ENCODE measurements at regions not wholly inside any gene's neighbourhood (a gene's known extent, or its start where the extent isn't known, plus 50 kb on each side); places are given as distances from the start of the nearest gene placed in this dataset.

DNA sequence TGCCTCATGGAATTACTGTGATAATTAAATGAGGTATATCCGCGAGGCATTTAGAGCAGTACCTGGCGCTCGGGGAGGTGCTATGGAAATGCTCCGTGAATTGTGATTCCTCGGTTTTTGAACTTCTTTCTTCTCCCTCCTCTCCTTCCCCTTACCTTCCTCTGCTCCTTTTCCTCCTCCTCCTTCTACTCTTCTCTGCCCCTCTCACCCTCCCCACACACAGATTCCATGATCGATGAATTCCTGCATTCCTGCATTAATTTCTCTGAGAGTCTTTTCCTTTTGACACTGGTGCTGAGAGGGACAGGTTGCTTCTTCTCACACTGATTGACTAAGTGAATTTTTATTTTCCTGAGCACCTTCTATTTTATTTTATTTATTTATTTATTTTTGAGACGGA lies 101.2 kb upstream of the RGMA start:
- no peak overlapping the region for H3K4ac ChIP-seq (replicated peaks; ENCODE audit: insufficient read length, low read depth, low read length)
- H3K18ac ChIP-seq (ENCODE audit: extremely low read depth, low read length) = no peak overlapping the region
- POLR2A ChIA-PET (ENCODE audit: partially characterized antibody) = no interaction called here
- H3K27ac ChIP-seq (ENCODE audit: low read depth, low read length) = no peak overlapping the region
- no peak overlapping the region for H3K4me3 ChIP-seq (ENCODE audit: extremely low read depth in 1 of 4, insufficient read depth in 2 of 4, low read depth in 3 of 4, low read length in 4 of 4)
- H2BK12ac ChIP-seq (ENCODE audit: low read depth, low read length) = no peak overlapping the region
- no peak for DNase-seq (ENCODE audit: low read depth in 1 of 2, low spot score in 2 of 2)
- no peak overlapping the region for H2BK15ac ChIP-seq (ENCODE audit: low read length)
- TF ChIP-seq TEAD4 (IDR thresholded peaks at IDR 0.05; ENCODE audit: low read depth, low read length) (peak; percentile 84; the same call in 1 of the 2 replicates), KDM1A (IDR thresholded peaks at IDR 0.05; ENCODE audit: borderline replicate concordance, low read length) (0 out of 2 replicates have a peak, but pooled peaks have one; percentile 31), SIN3A (conservative IDR thresholded peaks at IDR 0.05 in 1 of 2, IDR thresholded peaks at IDR 0.05 in 1 of 2; ENCODE audit: low read depth in 1 of 2, low read length in 2 of 2) (no peak), JUND (IDR thresholded peaks at IDR 0.05; ENCODE audit: low read length) (no peak), YY1 (IDR thresholded peaks at IDR 0.05; ENCODE audit: low read depth, low read length) (no peak), ASH2L (IDR thresholded peaks at IDR 0.05; ENCODE audit: low read length) (no peak), RXRA (IDR thresholded peaks at IDR 0.05; ENCODE audit: insufficient read depth, low read depth, low read length) (no peak)
- no peak overlapping the region for H3K23ac ChIP-seq (ENCODE audit: insufficient read length)
- no peak overlapping the region for H2BK5ac ChIP-seq (ENCODE audit: low read depth, low read length)
- H3K56ac ChIP-seq (replicated peaks; ENCODE audit: insufficient read length, low read depth, low read length) = no peak overlapping the region
- H2AK5ac ChIP-seq (ENCODE audit: low read depth, low read length) = no peak overlapping the region
- no peak overlapping the region for H4K91ac ChIP-seq (replicated peaks; ENCODE audit: insufficient read length, low read length)
- no peaks in the 10 kb centered on the region for H3K79me2 ChIP-seq (ENCODE audit: control insufficient read depth in 1 of 2, insufficient read depth in 2 of 2, low read length in 2 of 2)
- no peak overlapping the region for H2AFZ ChIP-seq (ENCODE audit: low read length)
- H3K4me2 ChIP-seq (ENCODE audit: insufficient read depth in 1 of 2, low read depth in 2 of 2, low read length in 2 of 2) = peak overlapping the region in 1 of 2 experiments; percentile 34; a peak in 1 of 4 replicates
- H3K9me3 ChIP-seq (ENCODE audit: insufficient read depth in 2 of 2, low read depth in 1 of 2, low read length in 1 of 2) = no peaks in the 10 kb centered on the region
- 55% methylated on average over 8 of the region's 8 CpGs; no CpG with 5 or more reads in 1 of the 2 experiments for WGBS, 2 experiments (ENCODE audit: extremely low coverage in 1 of 2, insufficient coverage in 1 of 2, insufficient read length in 1 of 2, insufficient replicate concordance in 2 of 2, low coverage in 1 of 2, low lambda C conversion rate in 2 of 2, missing lambda C conversion rate in 1 of 2)
- no peak for FAIRE-seq
- no peaks in the 10 kb centered on the region for H3K36me3 ChIP-seq (ENCODE audit: control insufficient read depth in 2 of 4, insufficient read depth in 4 of 4, low read length in 3 of 4)
- no peak overlapping the region for H4K8ac ChIP-seq (ENCODE audit: extremely low read depth, insufficient read depth, low read length)
- H2BK20ac ChIP-seq (ENCODE audit: low read length) = no peak overlapping the region
- H4K20me1 ChIP-seq (replicated peaks in 1 of 2; ENCODE audit: control insufficient read depth in 1 of 2, insufficient read depth in 2 of 2, low read length in 2 of 2) = no peaks in the 10 kb centered on the region
- no peak overlapping the region for H3K14ac ChIP-seq (ENCODE audit: insufficient read length)
- CTCF ChIA-PET (ENCODE audit: partially characterized antibody) = interaction anchor here (1.1 kb wide), 1 partner anchor 27 kb away, joined by 3 read pairs; no protein-coding TSS in a partner anchor
- H3K23me2 ChIP-seq (ENCODE audit: low read depth, low read length) = no peaks in the 10 kb centered on the region; the same call in 1 of the 2 replicates
- H3K4me1 ChIP-seq (replicated peaks in 1 of 4; ENCODE audit: control insufficient read depth in 3 of 4, insufficient read depth in 4 of 4, low read length in 3 of 4) = peaks cover 0 to 17% (median 7%) of the 10 kb centered on the region in 4 experiments; a peak in 5 of 7 replicates
- no peak overlapping the region for H2BK120ac ChIP-seq (replicated peaks; ENCODE audit: low read depth, low read length)
- H3K27me3 ChIP-seq (replicated peaks in 1 of 4; ENCODE audit: control insufficient read depth in 3 of 4, extremely low read depth in 1 of 4, insufficient read depth in 3 of 4, low read length in 3 of 4) = 0 out of 7 replicates have a peak, but pooled peaks cover 0 to 2% (median 0%) of the 10 kb centered on the region in 4 experiments
- no peak overlapping the region for H4K5ac ChIP-seq (ENCODE audit: insufficient read length, low read depth, low read length)
- no peaks in the 10 kb centered on the region for H3K79me1 ChIP-seq (ENCODE audit: low read depth, low read length)
- H3K9ac ChIP-seq (replicated peaks in 1 of 4; ENCODE audit: extremely low read depth in 1 of 4, low read depth in 3 of 4, low read length in 3 of 4) = no peak overlapping the region

Measured in H1 (cell line).